ENCODE measurements at regions not wholly inside any gene's neighbourhood (a gene's known extent, or its start where the extent isn't known, plus 50 kb on each side); places are given as distances from the start of the nearest gene placed in this dataset.
A peak's percentile ranks its signal among the peaks of the same experiment; 100 is the strongest.
"Not testable (repeated sequence)": the region's sequence is repeated elsewhere in the genome, so short reads cannot be mapped to it uniquely, and the experiment has no call there.

DNA sequence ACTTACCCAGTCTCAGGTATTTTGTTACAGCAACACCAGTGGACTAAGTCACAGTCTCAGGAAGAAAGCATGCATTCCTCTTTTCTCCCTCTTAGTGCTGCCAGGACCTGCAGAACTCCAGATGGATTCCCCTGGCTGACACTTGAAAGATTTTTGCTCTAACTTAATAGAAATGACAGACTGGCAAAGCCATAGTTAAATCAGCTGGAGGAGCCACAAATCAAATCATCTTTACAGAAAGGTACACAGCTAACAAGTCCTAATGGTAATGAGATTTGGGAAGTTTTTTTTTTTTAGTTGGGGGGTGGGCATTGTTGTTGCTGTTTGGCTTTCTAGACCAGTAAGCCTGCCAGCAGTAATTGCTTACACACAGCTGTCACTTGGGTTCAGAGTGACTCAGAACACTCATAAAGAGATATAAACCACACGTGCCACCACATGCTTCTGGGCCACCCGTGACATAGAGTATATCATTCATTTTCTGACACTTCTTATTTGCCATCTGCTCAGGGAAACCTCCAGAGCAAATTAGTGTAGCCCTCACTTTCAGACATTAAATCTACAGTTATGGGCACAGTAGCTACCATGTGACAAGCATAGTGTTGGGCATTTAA, 72.4 kb downstream of the FH start:
- H3K36me3 ChIP-seq (ENCODE audit: low read depth): no peaks in the 10 kb centered on the region
- H3K9ac ChIP-seq: no peak overlapping the region
- H4K20me1 ChIP-seq (ENCODE audit: insufficient read depth): no peaks in the 10 kb centered on the region
- no peaks in the 10 kb centered on the region for H3K4me1 ChIP-seq (ENCODE audit: insufficient read depth)
- 5 to 7% methylated on average over 2 of the region's 2 CpGs for WGBS, 2 experiments (ENCODE audit: low coverage in 1 of 2, low lambda C conversion rate in 2 of 2, missing lambda C conversion rate in 2 of 2)
- DNase-seq: no peak
- H3F3A ChIP-seq (ENCODE audit: insufficient read depth): no peaks in the 10 kb centered on the region
- no peak overlapping the region for H3K4me3 ChIP-seq
- peaks cover 4% of the 10 kb centered on the region for H3K27me3 ChIP-seq (replicated peaks; ENCODE audit: insufficient read depth)
- H3K9me3 ChIP-seq (ENCODE audit: low read depth): no peaks in the 10 kb centered on the region
- H3K27ac ChIP-seq: no peak overlapping the region
- H3K9me2 ChIP-seq (ENCODE audit: insufficient read depth): no peaks in the 10 kb centered on the region
- H3K4me2 ChIP-seq (ENCODE audit: unreplicated experiment): no peak overlapping the region
- H2AFZ ChIP-seq: no peak overlapping the region
- no peak for TF ChIP-seq EZH2phosphoT487 (IDR thresholded peaks at IDR 0.05; ENCODE audit: insufficient read depth, low read depth)
- TF ChIP-seq EZH2 (IDR thresholded peaks at IDR 0.05; ENCODE audit: insufficient read depth, poor library complexity, severe bottlenecking): no peak
- H3K79me2 ChIP-seq (ENCODE audit: insufficient read depth): no peaks in the 10 kb centered on the region
- in situ Hi-C loops (cut with MboI): no loop called here

DNA sequence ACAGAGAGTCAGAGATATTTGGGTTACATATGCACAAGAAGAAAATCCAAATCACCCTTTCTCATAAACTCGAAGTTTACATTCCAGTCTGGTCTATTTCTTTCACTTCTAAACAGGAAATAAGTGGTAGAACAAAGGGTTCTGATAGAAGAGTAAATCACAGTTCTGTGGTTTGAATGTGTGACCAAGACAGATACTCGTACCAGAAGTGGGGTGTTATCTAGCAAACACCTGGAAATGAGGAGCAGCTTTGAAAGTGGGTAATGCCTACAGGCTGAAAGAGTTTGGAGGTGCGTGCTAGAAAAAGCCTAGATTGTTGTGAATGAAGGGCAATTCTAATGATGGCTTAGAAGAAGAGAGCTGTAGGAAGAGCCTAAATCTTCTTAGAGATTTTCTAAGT, 74.7 kb downstream of the FH start:
- no peaks in the 10 kb centered on the region for H3K36me3 ChIP-seq (ENCODE audit: low read depth)
- H3K27me3 ChIP-seq (replicated peaks; ENCODE audit: insufficient read depth): peaks cover 4% of the 10 kb centered on the region
- H3K79me2 ChIP-seq (ENCODE audit: insufficient read depth): no peaks in the 10 kb centered on the region
- H3K4me3 ChIP-seq: no peak overlapping the region
- in situ Hi-C loops (cut with MboI): no loop called here
- no peaks in the 10 kb centered on the region for H3K9me2 ChIP-seq (ENCODE audit: insufficient read depth)
- no peak overlapping the region for H3K4me2 ChIP-seq (ENCODE audit: unreplicated experiment)
- H3K9me3 ChIP-seq (ENCODE audit: low read depth): no peaks in the 10 kb centered on the region
- WGBS, 2 experiments (ENCODE audit: low coverage in 1 of 2, low lambda C conversion rate in 2 of 2, missing lambda C conversion rate in 2 of 2): 13 to 15% methylated on average over 3 of the region's 3 CpGs
- no peak for TF ChIP-seq EZH2 (IDR thresholded peaks at IDR 0.05; ENCODE audit: insufficient read depth, poor library complexity, severe bottlenecking)
- no peak for TF ChIP-seq EZH2phosphoT487 (IDR thresholded peaks at IDR 0.05; ENCODE audit: insufficient read depth, low read depth)
- no peak overlapping the region for H2AFZ ChIP-seq
- H3K4me1 ChIP-seq (ENCODE audit: insufficient read depth): no peaks in the 10 kb centered on the region
- no peak overlapping the region for H3K9ac ChIP-seq
- H3F3A ChIP-seq (ENCODE audit: insufficient read depth): no peaks in the 10 kb centered on the region
- H3K27ac ChIP-seq: no peak overlapping the region
- no peak for DNase-seq
- H4K20me1 ChIP-seq (ENCODE audit: insufficient read depth): no peaks in the 10 kb centered on the region

DNA sequence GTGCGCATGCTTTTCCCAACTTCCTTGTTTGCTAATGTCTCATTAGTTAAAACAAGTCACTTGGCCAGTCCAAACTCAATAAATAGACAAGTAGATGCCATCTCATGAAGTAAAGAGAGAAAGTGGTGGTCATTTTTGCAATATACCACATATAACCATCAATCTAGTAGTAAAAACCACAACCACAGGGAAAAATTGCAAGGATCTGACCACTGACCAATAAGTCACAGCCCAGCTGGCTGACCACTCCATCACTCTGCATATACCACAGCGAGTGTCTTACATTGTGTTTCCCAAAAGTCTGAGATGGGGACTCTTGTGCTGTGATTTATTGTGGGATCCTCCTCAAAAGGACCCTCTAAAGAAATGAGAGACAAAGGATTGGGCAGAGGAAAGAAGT, 76.0 kb downstream of the FH start:
- H4K20me1 ChIP-seq (ENCODE audit: insufficient read depth): no peaks in the 10 kb centered on the region
- no peaks in the 10 kb centered on the region for H3K9me3 ChIP-seq (ENCODE audit: low read depth)
- DNase-seq: no peak
- no peak overlapping the region for H2AFZ ChIP-seq
- H3K79me2 ChIP-seq (ENCODE audit: insufficient read depth): no peaks in the 10 kb centered on the region
- peaks cover 4% of the 10 kb centered on the region for H3K27me3 ChIP-seq (replicated peaks; ENCODE audit: insufficient read depth)
- H3K4me3 ChIP-seq: no peak overlapping the region
- H3F3A ChIP-seq (ENCODE audit: insufficient read depth): no peaks in the 10 kb centered on the region
- no peak overlapping the region for H3K9ac ChIP-seq
- H3K9me2 ChIP-seq (ENCODE audit: insufficient read depth): no peaks in the 10 kb centered on the region
- no peak overlapping the region for H3K27ac ChIP-seq
- H3K4me1 ChIP-seq (ENCODE audit: insufficient read depth): no peaks in the 10 kb centered on the region
- no peak for TF ChIP-seq EZH2 (IDR thresholded peaks at IDR 0.05; ENCODE audit: insufficient read depth, poor library complexity, severe bottlenecking)
- TF ChIP-seq EZH2phosphoT487 (IDR thresholded peaks at IDR 0.05; ENCODE audit: insufficient read depth, low read depth): no peak
- no peaks in the 10 kb centered on the region for H3K36me3 ChIP-seq (ENCODE audit: low read depth)
- H3K4me2 ChIP-seq (ENCODE audit: unreplicated experiment): no peak overlapping the region
- WGBS, 2 experiments (ENCODE audit: low coverage in 1 of 2, low lambda C conversion rate in 2 of 2, missing lambda C conversion rate in 2 of 2): 41 to 49% methylated on average over 2 of the region's 2 CpGs
- in situ Hi-C loops (cut with MboI): no loop called here

DNA sequence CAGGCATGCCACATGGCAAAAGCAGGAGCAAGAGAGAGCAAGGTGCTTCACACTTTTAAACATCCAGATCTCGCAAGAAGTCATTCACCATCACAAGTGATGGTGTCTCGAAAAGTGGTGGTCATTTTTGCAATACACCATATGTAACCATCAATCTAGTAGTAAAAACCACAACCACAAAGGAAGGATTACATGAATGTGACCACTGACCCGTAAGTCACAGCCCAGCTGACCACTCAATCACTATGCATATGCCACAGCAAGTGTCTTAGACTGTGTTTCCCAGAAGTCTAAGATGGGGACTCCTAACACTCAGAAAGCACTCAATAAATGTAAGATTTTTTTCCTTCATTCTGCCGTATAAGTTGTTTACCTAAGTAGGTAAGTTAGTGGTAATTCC, 76.9 kb downstream of the FH start:
- Histone ChIP-seq H2AFZ (no peak overlapping the region), H3K9me2 (ENCODE audit: insufficient read depth) (no peaks in the 10 kb centered on the region), H3K4me1 (ENCODE audit: insufficient read depth) (no peaks in the 10 kb centered on the region), H3K27ac (no peak overlapping the region), H3K79me2 (ENCODE audit: insufficient read depth) (no peaks in the 10 kb centered on the region), H4K20me1 (ENCODE audit: insufficient read depth) (no peaks in the 10 kb centered on the region), H3K27me3 (replicated peaks; ENCODE audit: insufficient read depth) (peaks cover 4% of the 10 kb centered on the region), H3K4me3 (no peak overlapping the region), H3K9me3 (ENCODE audit: low read depth) (no peaks in the 10 kb centered on the region), H3K9ac (no peak overlapping the region), H3F3A (ENCODE audit: insufficient read depth) (no peaks in the 10 kb centered on the region), H3K4me2 (ENCODE audit: unreplicated experiment) (no peak overlapping the region), H3K36me3 (ENCODE audit: low read depth) (no peaks in the 10 kb centered on the region)
- 42 to 47% methylated on average over 4 of the region's 4 CpGs for WGBS, 2 experiments (ENCODE audit: low coverage in 1 of 2, low lambda C conversion rate in 2 of 2, missing lambda C conversion rate in 2 of 2)
- in situ Hi-C loops (cut with MboI): no loop called here
- TF ChIP-seq EZH2phosphoT487 (IDR thresholded peaks at IDR 0.05; ENCODE audit: insufficient read depth, low read depth) (no peak), EZH2 (IDR thresholded peaks at IDR 0.05; ENCODE audit: insufficient read depth, poor library complexity, severe bottlenecking) (no peak)
- no peak for DNase-seq

DNA sequence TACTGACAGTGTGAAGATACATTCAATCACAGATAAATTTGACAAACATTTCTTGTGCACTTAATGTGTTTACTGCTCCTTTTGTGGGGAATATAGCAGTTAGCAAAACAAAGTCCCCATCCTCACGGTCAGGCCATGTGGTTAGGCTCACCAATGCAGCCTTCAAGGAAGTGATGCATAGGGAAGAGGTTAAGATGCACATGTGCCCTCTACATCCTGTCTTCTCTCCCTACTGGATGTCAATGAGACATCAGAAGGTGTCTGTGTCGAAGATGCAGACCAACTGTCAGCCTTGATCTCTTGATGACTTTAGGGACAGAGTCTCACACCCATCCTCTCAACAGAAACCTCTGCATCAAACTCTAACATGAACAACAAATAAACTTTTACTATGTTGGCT, 78.7 kb downstream of the FH start:
- no peak overlapping the region for H3K27ac ChIP-seq
- no peaks in the 10 kb centered on the region for H3K9me2 ChIP-seq (ENCODE audit: insufficient read depth)
- H3K9me3 ChIP-seq (ENCODE audit: low read depth): no peaks in the 10 kb centered on the region
- DNase-seq: no peak
- no peaks in the 10 kb centered on the region for H3K79me2 ChIP-seq (ENCODE audit: insufficient read depth)
- no peak overlapping the region for H2AFZ ChIP-seq
- no peaks in the 10 kb centered on the region for H4K20me1 ChIP-seq (ENCODE audit: insufficient read depth)
- H3K36me3 ChIP-seq (ENCODE audit: low read depth): no peaks in the 10 kb centered on the region
- H3K4me1 ChIP-seq (ENCODE audit: insufficient read depth): no peaks in the 10 kb centered on the region
- H3K4me2 ChIP-seq (ENCODE audit: unreplicated experiment): no peak overlapping the region
- TF ChIP-seq EZH2 (IDR thresholded peaks at IDR 0.05; ENCODE audit: insufficient read depth, poor library complexity, severe bottlenecking) (no peak), EZH2phosphoT487 (IDR thresholded peaks at IDR 0.05; ENCODE audit: insufficient read depth, low read depth) (no peak)
- in situ Hi-C loops (cut with MboI): no loop called here
- H3K27me3 ChIP-seq (replicated peaks; ENCODE audit: insufficient read depth): peaks cover 4% of the 10 kb centered on the region; the same call in 1 of the 2 replicates
- H3K9ac ChIP-seq: no peak overlapping the region
- H3K4me3 ChIP-seq: no peak overlapping the region
- no peaks in the 10 kb centered on the region for H3F3A ChIP-seq (ENCODE audit: insufficient read depth)
- 15 to 18% methylated on average over 2 of the region's 2 CpGs for WGBS, 2 experiments (ENCODE audit: low coverage in 1 of 2, low lambda C conversion rate in 2 of 2, missing lambda C conversion rate in 2 of 2)

DNA sequence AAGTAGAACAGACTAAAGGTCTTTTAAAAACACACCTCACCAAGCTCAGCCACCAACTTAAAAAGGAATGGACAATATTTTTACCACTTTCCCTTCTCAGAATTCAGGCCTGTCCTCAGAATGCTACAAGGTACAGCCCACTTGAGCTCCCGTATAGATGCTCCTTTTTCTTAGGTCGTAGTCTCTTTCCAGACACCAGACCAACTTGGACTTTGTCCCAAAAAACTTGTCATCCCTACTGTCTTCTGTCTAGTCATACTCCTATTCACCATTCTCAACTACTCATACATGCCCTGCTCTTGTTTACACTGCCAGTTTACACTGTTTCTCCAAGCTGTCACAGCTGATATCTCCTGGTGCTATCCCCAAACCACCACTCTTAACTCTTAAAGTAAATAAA, 80.9 kb downstream of the FH start:
- DNase-seq: peak; percentile 31
- H3F3A ChIP-seq (ENCODE audit: insufficient read depth); H3K27ac ChIP-seq; H2AFZ ChIP-seq; H3K9me2 ChIP-seq (ENCODE audit: insufficient read depth); H3K79me2 ChIP-seq (ENCODE audit: insufficient read depth); H4K20me1 ChIP-seq (ENCODE audit: insufficient read depth); H3K4me2 ChIP-seq (ENCODE audit: unreplicated experiment); H3K27me3 ChIP-seq (replicated peaks; ENCODE audit: insufficient read depth); in situ Hi-C loops (cut with MboI); H3K9ac ChIP-seq; H3K4me1 ChIP-seq (ENCODE audit: insufficient read depth); H3K36me3 ChIP-seq (ENCODE audit: low read depth); H3K9me3 ChIP-seq (ENCODE audit: low read depth); H3K4me3 ChIP-seq: not testable (repeated sequence)
- 24 to 42% methylated on average over 2 of the region's 2 CpGs for WGBS, 2 experiments (ENCODE audit: low coverage in 1 of 2, low lambda C conversion rate in 2 of 2, missing lambda C conversion rate in 2 of 2)
